Upper lobe of left lung (tissue), 4 donors: ENCODE measurements at regions not wholly inside any gene's neighbourhood (a gene's known extent, or its start where the extent isn't known, plus 50 kb on each side); places are given as distances from the start of the nearest gene placed in this dataset.

Experiments used
- POLR2A ChIP-seq, 4 donors: fragments of 450-650 bp; IDR thresholded peaks; one replicate each; pipeline ENCODE4 v1.5.1; 2016 to 2017; ENCODE audit warnings: antibody characterized with exemption in 4 of 4, mild to moderate bottlenecking in 2 of 4
- TF ChIP-seq, protein P1 (sequence below), 6 experiments: fragments of 450-650 bp in 4 of 6; fragments of 200-600 bp in 2 of 6; sonication (generic) in 2 of 6; IDR thresholded peaks; one replicate each; pipeline ENCODE4 v1.5.1; 2016 to 2019; ENCODE audit warnings: antibody characterized with exemption in 6 of 6

DNA sequence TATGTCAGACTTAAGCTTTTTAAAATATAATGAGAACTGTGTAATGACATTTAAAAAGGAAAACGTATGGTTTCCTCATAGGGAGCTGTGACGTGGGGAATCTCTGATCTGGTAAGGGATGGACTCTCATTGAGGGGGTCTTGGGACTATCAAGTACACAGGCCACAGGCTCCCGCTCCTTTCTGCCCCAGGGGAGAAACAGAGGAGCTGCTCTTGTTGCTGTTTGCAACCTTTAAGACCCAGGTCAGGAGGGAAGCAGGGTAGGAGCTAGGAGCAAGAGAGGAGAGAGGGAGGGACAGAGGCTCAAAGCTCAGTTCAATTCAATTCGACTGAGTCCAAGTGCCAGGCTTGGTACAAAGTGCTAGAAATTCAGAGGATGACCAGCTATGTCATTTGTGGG, 185.1 kb upstream of the CSF3R start:
- TF ChIP-seq, protein P1, sequence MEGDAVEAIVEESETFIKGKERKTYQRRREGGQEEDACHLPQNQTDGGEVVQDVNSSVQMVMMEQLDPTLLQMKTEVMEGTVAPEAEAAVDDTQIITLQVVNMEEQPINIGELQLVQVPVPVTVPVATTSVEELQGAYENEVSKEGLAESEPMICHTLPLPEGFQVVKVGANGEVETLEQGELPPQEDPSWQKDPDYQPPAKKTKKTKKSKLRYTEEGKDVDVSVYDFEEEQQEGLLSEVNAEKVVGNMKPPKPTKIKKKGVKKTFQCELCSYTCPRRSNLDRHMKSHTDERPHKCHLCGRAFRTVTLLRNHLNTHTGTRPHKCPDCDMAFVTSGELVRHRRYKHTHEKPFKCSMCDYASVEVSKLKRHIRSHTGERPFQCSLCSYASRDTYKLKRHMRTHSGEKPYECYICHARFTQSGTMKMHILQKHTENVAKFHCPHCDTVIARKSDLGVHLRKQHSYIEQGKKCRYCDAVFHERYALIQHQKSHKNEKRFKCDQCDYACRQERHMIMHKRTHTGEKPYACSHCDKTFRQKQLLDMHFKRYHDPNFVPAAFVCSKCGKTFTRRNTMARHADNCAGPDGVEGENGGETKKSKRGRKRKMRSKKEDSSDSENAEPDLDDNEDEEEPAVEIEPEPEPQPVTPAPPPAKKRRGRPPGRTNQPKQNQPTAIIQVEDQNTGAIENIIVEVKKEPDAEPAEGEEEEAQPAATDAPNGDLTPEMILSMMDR (IDR thresholded peaks at IDR 0.05), result no peak
- TF ChIP-seq POLR2A (IDR thresholded peaks at IDR 0.05), result no peak
